ENCODE measurements at regions not wholly inside any gene's neighbourhood (a gene's known extent, or its start where the extent isn't known, plus 50 kb on each side); places are given as distances from the start of the nearest gene placed in this dataset.
"Not testable (repeated sequence)": the region's sequence is repeated elsewhere in the genome, so short reads cannot be mapped to it uniquely, and the experiment has no call there.

DNA sequence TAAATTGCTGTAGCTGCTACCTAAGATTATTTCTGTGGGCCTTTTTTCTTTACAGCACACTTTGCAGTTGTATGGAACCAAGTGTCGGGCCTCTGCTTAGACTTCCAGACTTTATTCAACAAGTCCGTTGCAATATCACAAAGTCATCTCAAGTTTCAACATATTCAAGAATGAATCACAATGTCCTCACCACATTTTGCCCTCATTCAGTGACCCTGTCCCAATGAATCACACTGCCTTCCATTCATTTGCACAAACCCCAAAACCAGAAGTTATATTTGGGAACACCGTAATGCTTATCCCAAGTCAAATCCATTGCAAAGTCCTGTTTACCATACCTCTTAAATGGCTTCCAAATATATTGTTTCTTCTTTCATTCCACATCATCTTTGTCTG, 439.6 kb downstream of the CSNK1G3 start:
- peak; percentile 89 to 91 for DNase-seq (ENCODE audit: low read depth in 2 of 2)

DNA sequence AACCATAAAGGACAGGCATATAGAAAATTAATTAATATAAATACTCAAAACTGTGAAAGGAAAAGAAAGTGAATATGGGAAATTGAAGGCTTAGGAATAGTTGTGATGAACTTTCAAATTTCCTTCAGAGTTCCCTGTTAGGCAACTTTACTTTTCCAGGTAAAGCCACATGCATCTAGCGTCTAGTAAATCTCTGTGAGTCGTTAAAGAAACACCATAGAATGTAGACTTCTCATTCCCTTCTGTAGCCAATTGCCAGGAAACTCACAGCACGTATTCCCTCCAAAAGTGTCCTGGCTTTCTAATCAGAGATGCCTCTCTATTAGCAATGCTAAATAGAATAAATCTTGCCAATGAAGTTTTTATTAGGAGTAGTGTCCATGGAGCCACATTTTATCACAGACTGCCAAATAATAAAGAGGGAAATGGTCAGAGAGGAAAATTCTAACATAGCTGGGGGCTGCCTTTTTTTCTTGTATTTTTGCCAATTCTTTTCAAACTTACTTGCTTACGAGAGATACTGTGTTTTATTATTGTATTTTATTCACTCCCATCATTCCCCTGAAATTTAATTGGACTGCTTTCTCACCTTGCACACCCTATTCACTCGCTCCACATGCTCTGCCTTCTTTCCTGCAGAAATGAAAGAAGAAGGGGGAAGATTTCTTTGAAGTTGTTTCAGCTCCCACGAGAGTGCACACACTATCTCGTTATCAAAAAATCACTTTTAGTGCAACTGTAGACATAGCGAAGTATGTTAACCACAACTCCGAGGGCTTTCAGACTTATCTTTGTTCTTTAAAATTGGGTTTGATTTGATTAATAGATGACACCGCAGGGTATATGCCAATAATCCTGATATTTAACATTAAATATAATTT, 439.0 kb downstream of the CSNK1G3 start:
- no peak for DNase-seq (ENCODE audit: low read depth in 2 of 2)

DNA sequence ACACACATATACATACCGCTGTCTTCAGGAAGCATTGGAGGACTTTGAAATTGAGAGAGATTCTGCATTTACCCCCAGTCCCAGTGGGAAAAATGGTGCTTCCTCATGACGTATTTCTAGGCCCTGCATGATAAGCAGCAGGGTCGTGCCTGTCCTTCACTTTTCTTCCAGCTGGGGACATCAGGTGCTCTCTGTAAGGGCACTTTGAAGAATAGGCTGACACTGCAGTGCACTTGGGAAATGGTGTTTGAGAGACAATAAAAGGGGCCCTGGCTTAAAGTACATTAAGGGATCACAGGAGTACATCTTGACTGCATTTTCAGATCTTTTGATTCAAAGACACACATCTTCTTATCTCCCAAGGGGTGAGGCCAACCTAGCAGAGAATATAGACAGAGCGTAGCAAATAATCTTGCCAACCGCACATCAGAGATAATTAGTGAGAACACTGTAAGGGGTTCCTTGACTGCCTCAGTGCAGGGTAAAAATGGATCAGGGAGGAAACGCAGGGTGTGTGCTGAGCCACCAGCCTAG, 437.9 kb downstream of the CSNK1G3 start:
- DNase-seq (ENCODE audit: low read depth in 2 of 2): no peak

DNA sequence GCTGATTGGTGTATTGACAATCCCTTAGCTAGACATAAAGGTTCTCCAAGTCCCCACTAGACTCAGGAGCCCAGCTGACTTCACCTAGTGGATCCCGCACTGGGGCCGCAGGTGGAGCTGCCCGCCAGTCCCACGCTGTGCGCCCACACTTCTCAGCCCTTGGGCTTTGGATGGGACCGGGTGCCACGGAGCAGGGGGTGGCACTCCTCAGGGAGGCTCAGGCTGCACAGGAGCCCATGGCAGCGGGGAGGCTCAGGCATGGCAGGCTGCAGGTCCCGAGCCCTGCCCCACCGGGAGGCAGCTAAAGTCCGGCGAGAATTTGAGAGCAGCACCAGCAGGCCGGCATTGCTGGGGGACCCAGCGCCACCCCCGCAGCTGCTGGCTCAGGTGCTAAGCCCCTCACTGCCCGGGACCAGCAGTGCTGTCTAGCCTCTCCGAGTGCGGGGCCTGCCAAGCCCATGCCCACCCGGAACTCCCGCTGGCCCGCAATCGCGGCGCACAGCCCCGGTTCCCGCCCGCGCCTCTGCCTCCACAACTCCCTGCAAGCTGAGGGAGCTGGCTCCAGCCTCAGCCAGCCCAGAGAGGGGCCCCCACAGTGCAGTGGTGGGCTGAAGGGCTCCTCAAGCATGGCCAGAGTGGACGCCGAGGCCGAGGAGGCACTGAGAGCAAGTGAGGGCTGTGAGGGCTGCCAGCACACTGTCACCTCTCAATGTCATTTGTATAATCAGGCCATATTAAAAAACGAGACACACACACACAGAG, 437.2 kb downstream of the CSNK1G3 start:
- no peak for DNase-seq (ENCODE audit: low read depth in 2 of 2)

- no peak for DNase-seq (ENCODE audit: low read depth in 2 of 2)
These were observed 435.8 kb downstream of the CSNK1G3 start for GRCh38 chr5:123947797-123948196.

DNA sequence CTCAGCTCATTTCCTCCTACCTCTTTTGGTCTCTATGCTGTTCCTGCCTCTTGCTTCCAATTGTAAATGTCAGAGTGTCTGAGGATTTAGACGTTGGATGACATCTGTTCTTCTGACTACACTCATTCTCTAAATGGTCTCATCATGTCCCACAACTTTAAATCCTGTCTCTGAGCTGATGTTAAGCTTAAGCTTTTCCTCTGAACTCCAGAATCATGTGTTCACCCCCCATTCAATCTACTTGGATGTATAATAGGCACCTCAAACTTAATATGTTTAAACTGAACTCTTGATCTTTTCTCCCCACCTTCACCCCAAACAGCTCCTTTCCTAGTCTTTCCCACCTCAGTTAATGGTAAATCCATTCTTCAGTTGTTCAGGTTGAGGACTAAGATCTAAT, 433.6 kb downstream of the CSNK1G3 start:
- no peak for DNase-seq (ENCODE audit: low read depth in 2 of 2)

- DNase-seq (ENCODE audit: low read depth in 2 of 2): peak in 1 of 2 experiments; percentile 27
These were observed 431.2 kb downstream of the CSNK1G3 start for GRCh38 chr5:123943151-123943550.

- DNase-seq (ENCODE audit: low read depth in 2 of 2): no peak
These were observed 428.4 kb downstream of the CSNK1G3 start for GRCh38 chr5:123940416-123940815.

GRCh38 chr5:123937230-123937629, 425.3 kb downstream of the CSNK1G3 start:
- DNase-seq (ENCODE audit: low read depth in 2 of 2): no peak

- no peak for DNase-seq (ENCODE audit: low read depth in 2 of 2)
These were observed 424.6 kb downstream of the CSNK1G3 start for GRCh38 chr5:123936548-123936947.

- not testable (repeated sequence) for DNase-seq (ENCODE audit: low read depth in 2 of 2)
These were observed 421.8 kb downstream of the CSNK1G3 start for GRCh38 chr5:123933812-123934211.

DNA sequence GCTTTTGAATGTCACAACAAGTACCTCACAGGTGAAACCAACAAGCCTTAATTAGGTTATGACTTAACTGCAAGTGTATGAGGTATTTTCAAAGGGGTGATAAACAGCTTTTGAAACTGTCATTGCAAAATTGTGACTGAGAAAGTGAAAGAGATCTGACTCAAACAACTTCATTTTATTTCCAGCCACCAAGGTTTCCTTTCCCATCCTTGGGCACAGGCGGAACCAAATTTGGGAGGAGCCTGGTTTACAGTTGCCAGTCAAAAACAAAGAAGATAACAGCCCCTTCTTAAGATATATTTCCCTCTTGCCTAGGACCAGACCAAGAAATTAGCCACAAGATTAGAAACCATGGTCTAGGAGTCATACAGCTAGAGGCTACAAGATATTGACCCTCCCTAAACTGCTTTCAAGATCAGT, 417.1 kb downstream of the CSNK1G3 start:
- no peak for DNase-seq (ENCODE audit: low read depth in 2 of 2)

DNA sequence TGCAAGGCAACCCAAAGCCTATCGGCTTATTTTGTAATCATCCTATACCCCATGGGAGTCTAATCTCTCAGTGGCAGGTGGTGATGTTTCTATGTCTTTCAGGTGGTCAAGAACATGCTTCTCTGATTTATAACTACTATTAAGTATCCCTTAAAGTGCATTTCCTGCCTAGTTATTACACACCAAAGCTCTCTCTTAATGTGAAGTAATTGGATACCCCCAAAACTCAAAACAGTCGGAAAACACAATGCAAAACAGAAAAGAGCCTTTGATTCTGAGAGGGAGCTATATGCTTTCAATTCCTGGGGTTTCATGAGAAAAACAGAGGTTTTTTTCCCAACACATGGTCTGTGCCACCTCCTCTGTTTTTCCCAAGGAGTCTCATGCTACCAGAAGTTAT, 416.4 kb downstream of the CSNK1G3 start:
- DNase-seq (ENCODE audit: low read depth in 2 of 2): no peak

DNA sequence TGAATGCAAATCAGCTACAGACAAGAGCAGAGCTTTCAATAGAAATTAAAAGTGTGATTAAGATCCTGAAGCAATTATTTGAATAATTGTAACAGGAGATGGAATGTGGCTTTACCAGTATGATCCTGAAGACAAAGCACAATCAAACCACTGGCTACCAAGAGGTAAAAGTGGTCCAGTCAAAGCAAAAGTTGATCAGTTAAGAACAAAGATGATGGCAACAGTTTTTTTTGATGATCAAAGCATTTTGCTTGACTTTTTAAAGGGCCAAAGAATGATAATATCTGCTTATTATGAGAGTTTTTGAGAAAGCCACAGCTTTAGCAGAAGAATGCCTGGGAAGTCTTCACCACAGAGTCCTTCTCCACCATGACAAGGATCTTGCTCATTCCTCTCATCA, 409.2 kb downstream of the CSNK1G3 start:
- DNase-seq (ENCODE audit: low read depth in 2 of 2): no peak

DNA sequence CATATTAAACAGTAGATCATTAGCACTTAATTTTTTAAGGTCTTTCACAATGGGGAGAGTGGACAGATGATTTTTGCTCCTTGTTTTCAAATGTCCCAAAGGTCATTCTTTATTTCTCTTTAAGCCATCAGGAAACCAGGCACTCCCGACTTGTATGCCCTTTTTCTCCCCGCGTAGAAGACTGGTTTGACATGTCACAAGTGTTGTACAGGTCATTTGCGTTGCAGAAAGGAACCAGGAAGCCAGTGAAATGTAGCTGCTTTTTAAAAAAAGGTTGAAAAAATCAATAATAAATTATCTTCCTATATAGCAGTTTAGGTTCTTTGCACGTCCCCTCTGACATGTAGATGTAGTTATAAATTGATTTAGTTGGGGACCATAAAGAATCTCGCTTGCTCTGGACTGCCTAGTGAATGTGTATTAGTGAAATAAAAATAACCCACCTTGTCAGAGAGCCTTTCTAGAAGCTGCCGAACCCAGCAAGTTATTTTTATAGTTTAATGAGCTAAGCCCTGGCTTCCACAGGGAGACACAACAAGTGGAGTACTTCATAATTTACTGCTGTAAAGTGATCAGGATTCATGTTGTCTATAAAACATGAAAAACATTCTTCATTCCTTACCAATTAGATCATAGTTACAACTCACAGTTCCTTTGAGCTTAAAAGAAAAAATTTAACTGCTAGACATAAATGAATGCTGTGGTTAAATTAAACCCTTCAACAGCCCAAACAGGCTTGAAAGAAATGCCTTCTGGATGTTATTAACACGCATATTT, 404.6 kb downstream of the CSNK1G3 start:
- peak; percentile 95 for DNase-seq (ENCODE audit: low read depth in 2 of 2)

DNA sequence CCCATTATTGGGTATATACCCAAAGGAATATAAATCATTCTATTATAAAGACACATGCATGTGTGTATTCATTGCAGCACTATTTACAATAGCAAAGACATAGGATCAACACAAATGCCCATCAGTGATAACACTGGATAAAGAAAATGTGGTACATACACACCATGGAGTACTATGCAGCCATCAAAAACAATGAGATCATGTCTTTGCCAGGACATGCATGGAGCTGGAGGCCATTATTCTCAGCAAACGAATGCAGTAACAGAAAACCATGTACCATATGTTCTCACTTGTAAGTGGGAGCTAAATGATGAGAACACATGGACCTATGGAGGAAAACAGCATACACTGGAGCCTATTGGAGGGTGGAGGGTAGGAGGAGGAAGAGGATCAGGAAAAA, 402.4 kb downstream of the CSNK1G3 start:
- no peak for DNase-seq (ENCODE audit: low read depth in 2 of 2)

GRCh38 chr5:123907349-123907748, 395.4 kb downstream of the CSNK1G3 start:
- DNase-seq (ENCODE audit: low read depth in 2 of 2): no peak

DNA sequence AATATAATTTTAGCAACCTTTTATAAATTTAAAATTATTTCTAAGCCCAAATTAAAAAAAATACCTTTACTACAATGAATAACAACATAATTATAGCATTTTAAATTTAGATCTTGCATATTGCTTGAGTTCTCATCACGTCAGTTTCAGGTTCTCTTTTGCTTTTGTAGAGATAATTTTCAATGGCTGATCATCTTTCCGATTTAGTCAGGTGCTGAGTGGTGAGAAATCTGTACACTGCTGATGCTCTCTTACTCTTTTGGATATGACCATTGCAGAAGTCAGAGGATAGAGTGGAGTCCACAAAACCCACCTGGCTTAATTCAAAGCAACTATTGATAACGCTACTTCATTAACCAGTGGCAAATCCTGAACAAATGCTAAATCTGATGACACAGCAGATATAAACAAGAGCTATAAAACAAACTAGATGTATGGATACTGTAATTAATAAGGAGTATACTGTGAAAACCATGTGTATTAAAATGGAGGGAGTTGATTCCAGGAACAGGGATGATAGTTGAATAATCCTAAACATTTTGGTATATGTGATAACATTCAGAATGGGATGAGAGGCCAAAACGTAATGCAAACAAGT, 394.8 kb downstream of the CSNK1G3 start:
- no peak for DNase-seq (ENCODE audit: low read depth in 2 of 2)

DNA sequence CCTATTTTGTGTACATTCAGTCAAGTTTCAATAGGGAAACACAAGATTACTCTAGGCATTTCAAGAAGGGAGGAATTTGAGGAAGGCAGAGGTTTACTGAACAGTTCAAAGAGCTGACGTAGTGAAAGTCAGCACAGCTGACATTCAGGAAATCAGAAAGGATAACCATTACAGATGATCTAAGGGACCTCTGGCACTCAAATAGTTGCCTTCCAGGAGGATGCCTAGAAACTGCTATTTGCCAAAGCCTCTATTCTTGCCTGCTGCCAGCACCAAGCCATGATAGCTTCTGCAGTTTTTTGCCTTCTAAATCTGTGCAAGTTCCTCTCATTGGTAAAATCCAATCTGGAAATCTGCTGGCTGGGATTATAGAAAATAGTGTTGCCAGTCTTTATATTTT, 373.1 kb downstream of the CSNK1G3 start:
- DNase-seq (ENCODE audit: low read depth in 2 of 2): no peak

DNA sequence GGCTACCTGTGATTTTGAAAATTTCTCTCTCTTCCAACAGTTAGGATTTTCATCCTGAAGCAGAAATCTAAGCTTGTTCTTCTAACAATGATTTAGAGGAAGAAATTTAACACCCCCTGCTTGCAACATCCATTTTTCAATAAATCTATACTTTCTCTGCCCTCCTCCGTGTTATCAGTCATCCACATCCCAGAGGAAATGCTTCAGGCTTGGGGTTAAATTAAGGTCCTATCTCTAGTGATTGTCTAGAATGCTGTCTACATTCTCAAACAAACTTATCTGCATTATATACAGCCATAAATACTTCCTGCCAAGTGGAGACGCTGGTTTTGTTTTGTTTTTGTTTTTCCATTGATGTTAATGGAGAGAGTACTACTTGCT, 371.0 kb downstream of the CSNK1G3 start:
- DNase-seq (ENCODE audit: low read depth in 2 of 2): no peak

DNA sequence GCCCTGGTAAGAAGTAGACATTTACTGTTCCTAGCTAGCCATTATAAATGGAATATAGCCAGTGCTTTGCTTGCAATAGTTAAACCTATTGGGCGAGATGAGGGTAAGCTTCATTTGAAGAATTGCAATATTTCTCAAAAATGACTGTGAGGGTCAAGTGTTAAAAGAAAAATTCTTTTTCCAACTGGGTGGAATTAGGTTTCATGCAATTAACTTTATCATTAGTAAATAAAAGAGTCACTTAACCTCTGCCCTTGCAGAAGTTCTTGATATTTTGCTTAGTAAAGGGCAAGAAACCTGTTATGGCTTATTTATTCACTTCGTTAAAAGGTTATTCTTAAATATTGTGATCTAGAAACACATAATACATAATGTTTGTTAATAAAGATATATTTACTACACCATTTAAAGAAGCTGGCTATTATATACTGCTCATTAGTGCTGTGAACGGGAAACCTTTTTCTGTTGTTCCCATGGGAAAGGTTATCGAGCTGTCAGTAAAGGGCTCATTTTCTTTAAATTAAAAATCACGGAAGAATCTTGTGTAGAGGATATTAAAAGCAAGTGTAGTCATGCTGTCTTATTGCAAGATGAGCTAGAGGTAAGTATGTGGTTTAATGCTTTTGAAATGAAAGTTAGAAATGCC, 370.5 kb downstream of the CSNK1G3 start:
- no peak for DNase-seq (ENCODE audit: low read depth in 2 of 2)

Measured in fibroblast of skin of left quadriceps (primary cell).